B cell (primary cell): ENCODE measurements at regions not wholly inside any gene's neighbourhood (a gene's known extent, or its start where the extent isn't known, plus 50 kb on each side); places are given as distances from the start of the nearest gene placed in this dataset.

ENCODE experiments used
- CTCF ChIP-seq: fragments of 200-600 bp; IDR thresholded peaks from one replicate; pipeline ENCODE4 v1.8.0; 2022; ENCODE audit warnings: antibody characterized with exemption, mild to moderate bottlenecking
- EZH2 ChIP-seq: IDR thresholded peaks from 2 replicates; pipeline ENCODE4 v1.6.1; 2012; ENCODE audit warnings: borderline replicate concordance, low read depth, mild to moderate bottlenecking, moderate library complexity, low read length; ENCODE audit not compliant: insufficient read depth, poor library complexity, severe bottlenecking

GRCh38 chr3:19641408-19641807 is 292.6 kb downstream of the EFHB start:
- TF ChIP-seq CTCF (no peak), EZH2 (no peak)
